ENCODE measurements at regions not wholly inside any gene's neighbourhood (a gene's known extent, or its start where the extent isn't known, plus 50 kb on each side); places are given as distances from the start of the nearest gene placed in this dataset.
"Not testable (repeated sequence)": the region's sequence is repeated elsewhere in the genome, so short reads cannot be mapped to it uniquely, and the experiment has no call there.

DNA sequence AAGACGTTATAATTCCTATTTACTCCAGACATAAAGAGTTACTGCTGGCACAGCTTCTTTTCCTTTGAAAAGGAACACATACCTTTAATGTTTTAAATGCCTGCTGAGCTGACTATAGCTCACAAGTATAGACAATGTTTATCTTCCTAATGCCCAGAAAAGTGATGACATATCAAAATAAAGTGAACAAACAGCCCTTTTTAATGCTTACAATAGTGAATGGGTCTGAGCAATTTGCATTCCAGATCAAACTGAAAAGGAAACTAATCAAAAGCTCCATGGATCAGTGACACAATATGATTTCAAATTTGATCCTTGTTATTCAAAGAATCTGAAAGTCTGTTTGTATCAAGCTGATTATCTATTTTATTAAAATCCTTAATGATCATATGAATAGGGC is 233.6 kb upstream of the SEMA3E start:
- no peak for DNase-seq

- DNase-seq, result no peak
These were observed 230.1 kb upstream of the SEMA3E start for GRCh38 chr7:83879063-83879462.

DNA sequence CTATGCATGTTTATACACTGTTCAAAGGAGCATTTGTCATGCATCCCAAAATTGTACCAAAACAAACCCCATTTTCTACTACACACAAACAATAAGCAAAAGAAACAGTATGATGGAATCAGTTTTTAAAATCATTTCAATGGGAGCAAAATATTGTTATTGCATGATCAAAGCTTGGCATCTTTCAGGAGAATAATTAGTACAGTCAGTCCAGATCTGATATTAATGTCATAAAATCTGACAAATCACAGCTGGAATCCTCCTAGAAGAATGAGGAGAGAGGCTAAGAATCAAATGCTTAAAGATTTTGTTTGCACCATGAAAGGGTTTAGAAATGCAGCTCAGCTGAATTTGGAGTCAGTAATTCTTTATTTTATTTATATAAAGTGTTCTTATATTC is 229.7 kb upstream of the SEMA3E start:
- no peak for DNase-seq

DNA sequence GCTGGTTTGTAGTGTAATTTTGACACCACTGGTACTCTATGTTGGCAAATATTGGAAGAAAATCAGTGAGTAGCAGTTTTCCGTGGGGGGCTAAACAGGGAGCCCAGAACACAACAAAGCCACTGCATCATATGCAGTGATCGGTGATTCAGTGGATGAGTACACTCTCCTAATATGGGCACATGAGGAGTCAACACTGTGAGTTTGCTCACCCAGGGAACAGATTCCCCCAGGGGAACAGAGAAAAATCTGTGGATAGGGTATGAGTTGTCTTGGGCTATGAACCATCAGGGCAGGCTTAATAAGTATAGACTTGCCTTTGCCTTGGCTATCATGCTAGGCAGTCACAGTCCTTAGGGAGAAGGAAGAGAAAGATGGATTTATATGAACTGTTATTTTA is 227.7 kb upstream of the SEMA3E start:
- no peak for DNase-seq

GRCh38 chr7:83873459-83873858 is 224.5 kb upstream of the SEMA3E start:
- no peak for DNase-seq

DNA sequence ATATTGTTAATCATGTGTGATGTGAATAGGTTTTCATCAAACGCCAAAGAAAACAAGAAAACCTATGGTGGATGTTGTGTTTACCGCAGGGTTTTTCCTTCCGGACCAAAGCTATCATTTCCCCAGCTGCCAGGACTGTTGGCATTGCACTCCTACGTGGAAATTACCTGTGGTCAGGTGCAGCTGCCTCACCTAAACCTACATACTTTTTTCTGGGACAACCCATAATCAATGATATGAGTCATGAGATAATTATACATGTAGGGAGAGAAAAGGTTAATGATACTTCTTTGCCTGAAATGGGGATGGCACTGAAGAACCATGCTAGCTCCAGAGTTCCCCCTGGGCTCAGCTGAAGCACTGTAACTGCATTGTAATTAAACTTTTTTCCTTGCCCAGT is 223.6 kb upstream of the SEMA3E start:
- DNase-seq, result no peak

- DNase-seq, result no peak
These were observed 221.6 kb upstream of the SEMA3E start for GRCh38 chr7:83870515-83870914.

DNA sequence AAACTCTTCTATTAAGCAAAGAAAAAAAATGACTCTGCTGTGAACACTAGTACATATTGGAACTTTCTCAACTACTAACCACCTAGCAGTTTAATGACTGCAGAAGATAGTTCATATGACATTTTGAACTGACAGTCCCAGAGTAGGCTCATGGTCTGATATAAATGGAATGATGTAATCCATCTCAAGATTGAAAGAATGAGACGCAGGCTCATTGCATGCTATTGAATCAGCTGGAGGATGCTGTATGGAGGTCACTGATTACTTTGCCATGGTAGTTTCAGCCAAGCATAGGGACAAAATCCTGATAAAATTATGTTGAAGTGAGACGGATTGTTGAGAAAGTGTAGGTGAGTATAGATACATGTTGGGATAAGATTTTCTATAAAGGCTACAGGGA is 217.6 kb upstream of the SEMA3E start:
- DNase-seq, result no peak

DNA sequence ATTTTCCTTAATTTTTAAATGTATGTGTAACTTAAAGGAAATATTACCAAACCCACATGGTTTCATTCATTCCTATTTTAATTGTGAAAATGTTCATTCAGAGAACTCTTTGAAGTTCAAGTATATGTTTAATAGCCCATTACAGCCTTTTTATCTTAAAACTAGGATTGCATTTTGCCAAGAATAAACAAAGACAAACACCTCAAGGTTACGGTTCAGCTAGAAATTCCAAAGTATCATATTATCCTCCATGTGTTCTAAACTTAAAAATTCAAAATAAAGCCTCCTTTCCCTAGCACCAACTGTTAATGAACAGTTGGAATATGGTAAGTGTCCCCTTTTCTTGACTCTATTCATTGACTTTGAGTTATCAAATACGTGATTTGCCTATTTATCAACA is 215.6 kb upstream of the SEMA3E start:
- no peak for DNase-seq

DNA sequence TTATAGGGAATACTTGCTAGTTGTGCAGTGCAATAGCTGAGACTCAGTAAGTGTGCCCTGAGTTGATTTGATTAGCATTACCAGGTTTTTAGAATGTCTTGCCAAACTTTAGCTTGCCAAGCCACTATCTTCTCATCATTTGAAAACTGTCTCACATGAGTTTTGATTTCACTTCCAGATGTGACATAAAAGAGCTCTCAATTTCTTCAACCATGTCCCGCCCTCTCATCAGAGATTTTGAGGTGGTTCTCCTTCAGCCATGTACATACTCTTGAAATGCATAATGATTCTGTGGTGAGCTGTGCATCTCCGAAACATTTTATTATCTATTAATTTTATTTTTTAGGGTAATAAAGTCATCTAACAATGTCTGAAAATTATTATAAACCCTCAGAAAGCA is 215.0 kb upstream of the SEMA3E start:
- no peak for DNase-seq

GRCh38 chr7:83861876-83862275 is 212.9 kb upstream of the SEMA3E start:
- no peak for DNase-seq

DNA sequence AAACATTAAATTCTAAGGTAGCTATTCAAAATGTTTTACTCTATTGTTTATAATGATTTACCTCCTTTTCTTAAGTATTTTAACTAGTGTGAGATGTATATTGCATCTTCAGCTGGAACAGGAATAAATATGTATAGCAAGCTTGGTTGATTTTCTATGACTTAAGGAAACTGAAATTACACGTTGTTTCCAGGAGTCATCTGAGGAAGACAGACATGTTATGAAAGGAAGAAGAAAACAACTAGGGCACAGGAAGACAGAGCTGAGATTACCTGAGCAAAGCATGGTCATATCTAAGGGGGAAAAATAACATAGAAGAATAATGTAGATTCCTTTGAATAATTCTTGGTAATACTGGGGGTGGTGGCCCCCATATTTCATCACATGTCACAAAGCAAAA is 210.9 kb upstream of the SEMA3E start:
- no peak for DNase-seq

DNA sequence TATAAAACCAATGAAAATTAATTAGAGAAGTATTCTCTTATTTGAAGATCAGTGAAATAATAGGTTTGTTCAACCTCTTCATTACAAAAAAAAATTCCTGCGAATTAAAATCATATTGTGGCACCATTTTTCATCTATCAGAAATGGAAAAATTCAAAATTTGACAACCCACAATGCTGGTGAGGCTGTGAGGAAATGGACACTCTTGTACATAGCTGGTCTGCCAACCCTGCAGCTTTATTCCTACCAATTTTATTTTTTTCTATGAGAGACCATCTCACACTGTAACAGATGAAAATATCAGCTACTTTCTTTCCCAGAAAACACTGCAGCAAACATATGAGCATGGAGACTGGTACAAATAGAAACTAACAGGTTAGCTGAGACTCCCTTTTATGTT is 208.8 kb upstream of the SEMA3E start:
- no peak for DNase-seq

DNA sequence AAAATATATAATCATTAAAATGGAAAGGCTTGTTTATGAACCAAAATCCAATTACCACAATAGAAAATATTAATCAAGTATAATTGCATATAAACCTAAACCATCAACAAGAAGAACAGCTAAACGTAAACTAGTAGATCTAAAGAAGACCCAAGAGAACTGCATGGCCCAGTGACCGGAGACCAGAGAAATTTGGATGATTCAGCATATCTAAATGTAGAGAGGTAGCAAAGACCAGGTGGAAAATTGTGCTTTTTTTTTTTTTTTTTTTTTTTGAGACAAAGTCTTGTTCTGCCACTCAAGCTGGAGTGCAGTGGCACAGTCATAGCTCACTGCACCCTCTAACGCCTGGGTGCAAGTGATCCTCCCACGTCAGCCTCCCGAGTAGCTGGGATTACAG is 207.2 kb upstream of the SEMA3E start:
- DNase-seq, result no peak

- DNase-seq, result no peak
These were observed 203.2 kb upstream of the SEMA3E start for GRCh38 chr7:83852136-83852535.

GRCh38 chr7:83851551-83851950 is 202.6 kb upstream of the SEMA3E start:
- DNase-seq, result no peak

- no peak for DNase-seq
These were observed 202.0 kb upstream of the SEMA3E start for GRCh38 chr7:83850941-83851340.

GRCh38 chr7:83850125-83850524 is 201.2 kb upstream of the SEMA3E start:
- DNase-seq, result no peak

DNA sequence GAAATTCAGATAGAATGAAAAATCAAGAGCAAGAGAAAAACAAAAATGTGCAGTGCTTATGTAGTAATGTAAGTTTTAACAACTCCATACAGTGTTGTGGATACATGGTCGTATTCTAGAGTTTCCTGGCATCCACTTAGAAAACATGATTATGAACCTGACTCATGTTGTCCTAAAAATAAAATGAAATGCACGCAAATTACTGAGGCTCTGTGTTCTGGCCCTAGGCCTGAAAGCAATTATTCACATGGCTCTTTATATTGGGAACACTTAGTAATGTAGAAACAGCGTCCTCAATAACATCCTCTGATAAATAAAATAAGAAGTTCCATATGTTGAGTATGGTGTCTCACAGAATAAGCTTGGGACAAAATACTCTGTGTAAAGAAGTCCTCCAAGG is 200.2 kb upstream of the SEMA3E start:
- DNase-seq, result no peak

- no peak for DNase-seq
These were observed 194.0 kb upstream of the SEMA3E start for GRCh38 chr7:83842894-83843293.

GRCh38 chr7:83837683-83838082 is 188.7 kb upstream of the SEMA3E start:
- no peak for DNase-seq

DNA sequence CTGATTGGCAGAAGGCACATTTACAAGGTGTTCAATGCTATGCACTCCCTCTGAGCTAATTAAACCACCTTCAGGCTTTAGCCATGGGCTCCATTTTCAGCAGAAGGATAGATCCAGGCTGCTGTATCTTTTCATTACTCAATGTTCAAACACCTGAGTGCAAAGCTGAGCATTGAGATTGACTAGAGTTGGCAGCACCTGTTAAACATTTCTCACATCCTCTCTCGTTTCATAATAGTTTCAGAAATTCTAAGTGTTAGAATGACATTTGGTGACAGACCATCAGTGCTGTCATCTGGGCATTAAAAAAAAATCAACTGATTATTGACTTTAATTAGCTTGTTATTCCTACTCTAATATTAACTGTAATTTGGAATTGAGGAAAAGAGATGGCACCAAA is 187.1 kb upstream of the SEMA3E start:
- no peak for DNase-seq

DNA sequence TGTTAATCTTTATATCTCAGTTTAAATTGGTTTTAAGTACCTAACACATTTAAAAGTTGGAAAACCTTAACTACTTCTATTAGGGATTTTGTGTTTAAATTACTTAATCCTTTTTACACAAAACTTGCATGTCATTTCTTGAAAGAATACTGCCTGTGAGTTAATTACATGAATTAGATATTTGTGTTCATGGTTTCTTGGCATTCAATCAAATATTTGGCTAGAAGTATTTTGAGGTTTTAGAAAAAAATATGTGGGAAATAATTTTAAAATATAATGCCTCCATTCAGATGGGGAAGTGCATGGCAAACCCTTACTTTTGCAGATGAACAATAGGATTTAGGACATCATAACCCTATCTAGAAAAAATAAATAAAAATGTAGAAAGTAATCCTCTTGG is 186.5 kb upstream of the SEMA3E start:
- no peak for DNase-seq

DNA sequence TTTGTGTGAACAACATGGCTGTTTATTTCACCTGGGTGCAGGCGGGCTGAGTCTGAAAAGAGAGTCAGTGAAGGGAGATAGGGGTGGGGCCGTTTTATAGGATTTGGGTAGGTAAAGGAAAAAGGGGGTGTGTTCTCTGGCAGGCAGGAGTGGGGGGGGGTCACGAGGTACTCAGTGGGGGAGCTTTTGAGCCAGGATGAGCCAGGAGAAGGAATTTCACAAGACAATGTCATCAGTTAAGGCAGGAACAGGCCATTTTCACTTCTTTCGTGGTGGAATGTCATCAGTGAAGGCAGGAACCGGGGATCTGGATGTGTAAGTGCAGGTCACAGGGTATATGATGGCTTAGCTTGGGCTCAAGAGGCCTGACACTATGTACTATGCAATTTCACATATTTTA is 184.8 kb upstream of the SEMA3E start:
- not testable (repeated sequence) for DNase-seq

GRCh38 chr7:83832009-83832408 is 183.1 kb upstream of the SEMA3E start:
- no peak for DNase-seq

DNA sequence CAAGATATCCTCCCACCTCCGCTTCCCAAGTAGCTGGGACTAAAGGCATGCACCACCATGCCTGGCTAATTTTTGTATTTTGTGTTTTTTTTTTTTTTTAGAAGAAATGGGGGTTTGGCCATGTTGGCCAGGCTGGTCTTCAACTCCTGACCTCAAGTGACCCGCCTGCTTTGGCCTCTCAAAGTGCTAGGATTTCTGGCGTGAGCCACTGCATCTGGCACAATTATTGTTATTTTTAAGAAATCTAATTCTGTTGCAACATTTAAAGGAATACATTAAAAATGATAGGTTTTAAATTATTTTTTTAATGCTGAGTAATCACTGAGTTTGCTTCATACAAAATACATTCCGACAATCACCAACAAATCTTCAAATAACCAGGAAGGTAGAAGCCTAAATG is 178.1 kb upstream of the SEMA3E start:
- DNase-seq, result no peak

Measured in hematopoietic multipotent progenitor cell treated with erythropoietin and hydrocortisone succinate and interleukin-3 and kit ligand, for 6 days (in vitro differentiated cells).